BE2C (cell line): ENCODE measurements at regions not wholly inside any gene's neighbourhood (a gene's known extent, or its start where the extent isn't known, plus 50 kb on each side); places are given as distances from the start of the nearest gene placed in this dataset.

Experiments used
- DNase-seq: peaks from one replicate; pipeline ENCODE4 v3.0.0-alpha.2; 2020
- H3K27me3 ChIP-seq: fragments of 250-450 bp; sonication (Bioruptor Pico); 2 replicates; pipeline ENCODE4 v1.5.1; 2020; ENCODE audit warnings: mild to moderate bottlenecking
- H3K36me3 ChIP-seq: fragments of 250-450 bp; sonication (Bioruptor Pico); 2 replicates; pipeline ENCODE4 v1.5.1; 2020; ENCODE audit warnings: mild to moderate bottlenecking
- H3K4me1 ChIP-seq: fragments of 250-450 bp; sonication (Bioruptor Pico); 2 replicates; pipeline ENCODE4 v1.5.1; 2020
- H3K4me3 ChIP-seq: 2 replicates; pipeline ENCODE4 v1.5.1; 2011; ENCODE audit warnings: low read depth, low read length
- H3K9me3 ChIP-seq: fragments of 250-450 bp; sonication (Bioruptor Pico); 2 replicates; pipeline ENCODE4 v1.5.1; 2020
- TF ChIP-seq, protein P1 (sequence below): IDR thresholded peaks from 2 replicates; pipeline ENCODE4 v1.5.1; 2012; ENCODE audit warnings: mild to moderate bottlenecking, low read depth, low read length

GRCh38 chr18:44286049-44286448 lies 394.6 kb upstream of the SETBP1 start:
- TF ChIP-seq, protein P1, sequence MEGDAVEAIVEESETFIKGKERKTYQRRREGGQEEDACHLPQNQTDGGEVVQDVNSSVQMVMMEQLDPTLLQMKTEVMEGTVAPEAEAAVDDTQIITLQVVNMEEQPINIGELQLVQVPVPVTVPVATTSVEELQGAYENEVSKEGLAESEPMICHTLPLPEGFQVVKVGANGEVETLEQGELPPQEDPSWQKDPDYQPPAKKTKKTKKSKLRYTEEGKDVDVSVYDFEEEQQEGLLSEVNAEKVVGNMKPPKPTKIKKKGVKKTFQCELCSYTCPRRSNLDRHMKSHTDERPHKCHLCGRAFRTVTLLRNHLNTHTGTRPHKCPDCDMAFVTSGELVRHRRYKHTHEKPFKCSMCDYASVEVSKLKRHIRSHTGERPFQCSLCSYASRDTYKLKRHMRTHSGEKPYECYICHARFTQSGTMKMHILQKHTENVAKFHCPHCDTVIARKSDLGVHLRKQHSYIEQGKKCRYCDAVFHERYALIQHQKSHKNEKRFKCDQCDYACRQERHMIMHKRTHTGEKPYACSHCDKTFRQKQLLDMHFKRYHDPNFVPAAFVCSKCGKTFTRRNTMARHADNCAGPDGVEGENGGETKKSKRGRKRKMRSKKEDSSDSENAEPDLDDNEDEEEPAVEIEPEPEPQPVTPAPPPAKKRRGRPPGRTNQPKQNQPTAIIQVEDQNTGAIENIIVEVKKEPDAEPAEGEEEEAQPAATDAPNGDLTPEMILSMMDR = no peak
- no peaks in the 10 kb centered on the region for H3K4me1 ChIP-seq
- H3K27me3 ChIP-seq = no peaks in the 10 kb centered on the region; the same call in 1 of the 2 replicates
- no peak for DNase-seq
- no peak overlapping the region for H3K4me3 ChIP-seq
- no peaks in the 10 kb centered on the region for H3K9me3 ChIP-seq
- no peaks in the 10 kb centered on the region for H3K36me3 ChIP-seq

DNA sequence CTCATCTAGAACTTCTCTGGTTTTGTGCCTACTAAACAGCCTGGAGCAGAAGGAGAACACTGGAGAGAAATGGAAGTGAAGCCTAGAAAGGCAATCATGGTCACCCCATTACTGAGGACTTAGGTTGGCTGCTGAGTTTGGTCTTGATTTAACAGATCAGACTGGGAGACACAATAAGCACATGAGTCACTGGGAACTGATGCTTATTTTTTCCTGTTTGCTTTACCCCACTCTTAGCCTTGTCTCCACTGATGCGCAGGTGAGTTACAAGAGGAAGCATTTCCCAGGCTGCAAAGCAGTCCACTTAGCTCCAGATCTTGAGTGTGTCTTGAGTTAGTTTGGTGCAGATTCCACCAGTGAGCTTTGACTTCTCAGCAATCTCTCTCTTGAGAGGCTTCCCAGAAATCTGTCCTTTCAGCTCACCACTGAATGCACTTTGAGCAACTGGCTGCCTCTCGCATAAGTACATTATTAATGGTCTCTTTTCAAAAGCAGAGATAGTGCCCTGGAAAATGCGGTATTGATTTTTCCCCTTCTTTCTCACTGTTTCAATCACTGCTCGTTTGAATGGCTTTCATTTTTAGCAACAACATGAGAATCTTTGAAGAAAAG lies 390.2 kb upstream of the SETBP1 start:
- Histone ChIP-seq H3K9me3 (no peaks in the 10 kb centered on the region), H3K36me3 (no peaks in the 10 kb centered on the region), H3K4me3 (no peak overlapping the region), H3K4me1 (no peaks in the 10 kb centered on the region), H3K27me3 (no peaks in the 10 kb centered on the region; the same call in 1 of the 2 replicates)
- TF ChIP-seq, protein P1 = no peak
- DNase-seq = no peak

DNA sequence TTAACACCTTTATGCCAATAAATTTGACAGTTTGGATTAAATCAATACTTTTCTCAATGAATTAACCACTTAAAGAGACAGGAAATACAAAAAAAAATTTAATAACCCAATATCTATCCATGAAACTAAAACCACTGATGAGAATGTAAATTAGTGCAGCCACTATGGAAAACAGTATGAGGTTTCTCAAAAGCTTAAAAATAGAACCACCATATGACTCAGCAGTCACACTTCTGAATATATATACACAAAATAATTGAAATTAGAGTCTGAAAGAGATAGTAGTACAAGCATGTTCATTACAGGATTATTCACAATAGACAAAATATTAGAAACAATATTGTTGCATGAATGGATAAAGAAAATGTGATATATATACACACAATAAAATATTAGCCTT lies 382.1 kb upstream of the SETBP1 start:
- no peaks in the 10 kb centered on the region for H3K9me3 ChIP-seq
- H3K4me1 ChIP-seq = no peaks in the 10 kb centered on the region

GRCh38 chr18:44309185-44309584 lies 371.5 kb upstream of the SETBP1 start:
- H3K4me3 ChIP-seq = no peak overlapping the region

More for the DNA sequence above, 382.1 kb upstream of the SETBP1 start:
- H3K36me3 ChIP-seq = no peaks in the 10 kb centered on the region
- H3K4me3 ChIP-seq = no peak overlapping the region
- no peaks in the 10 kb centered on the region for H3K27me3 ChIP-seq
- DNase-seq = no peak
- TF ChIP-seq, protein P1 = no peak

DNA sequence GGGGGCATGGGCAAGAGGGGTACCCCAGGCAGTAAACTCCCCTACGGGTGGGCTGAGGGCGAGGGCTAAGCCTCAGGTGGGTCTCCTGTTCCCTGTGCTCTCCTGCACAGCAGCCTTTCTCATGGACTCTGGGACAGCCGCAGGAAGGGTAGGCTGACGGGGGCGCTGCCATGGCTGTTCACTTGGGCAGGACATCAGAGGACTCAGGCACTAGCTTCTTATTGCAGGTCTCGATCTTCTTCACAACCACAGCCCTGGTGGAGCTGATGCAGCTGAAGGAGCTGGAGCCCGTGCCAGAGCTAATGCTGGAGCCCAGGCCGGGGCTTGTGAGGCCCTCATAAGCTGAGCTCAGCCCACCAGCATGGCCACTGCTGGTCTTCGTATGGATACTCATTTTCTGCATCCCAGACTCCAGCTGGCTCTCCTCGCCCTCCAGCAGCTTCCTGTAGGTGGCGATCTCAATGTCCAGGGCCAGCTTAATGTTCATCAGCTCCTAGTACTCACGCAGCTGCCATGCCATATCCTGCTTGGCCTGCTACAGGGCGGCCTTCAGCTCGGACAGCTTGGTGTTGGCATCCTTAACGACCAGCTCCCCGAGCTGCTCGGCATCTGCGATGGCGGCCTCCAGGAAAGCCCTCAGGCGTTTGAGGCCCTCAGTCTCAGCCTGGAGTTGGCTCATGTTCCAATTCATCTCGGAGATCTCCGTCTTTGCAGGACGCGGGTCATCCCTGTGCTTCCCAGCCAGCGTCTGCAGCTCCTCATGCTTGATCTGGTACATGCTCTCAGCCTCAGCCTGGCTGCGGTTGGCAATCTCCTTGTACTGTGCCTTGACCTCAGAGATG lies 359.8 kb upstream of the SETBP1 start:
- TF ChIP-seq, protein P1 = no peak
- DNase-seq = no peak

More at GRCh38 chr18:44309185-44309584, 371.5 kb upstream of the SETBP1 start:
- TF ChIP-seq, protein P1 = no peak
- no peak for DNase-seq
- Histone ChIP-seq H3K9me3 (no peaks in the 10 kb centered on the region), H3K4me1 (no peaks in the 10 kb centered on the region), H3K36me3 (no peaks in the 10 kb centered on the region), H3K27me3 (no peaks in the 10 kb centered on the region)

More for the DNA sequence above, 359.8 kb upstream of the SETBP1 start:
- Histone ChIP-seq H3K36me3 (no peaks in the 10 kb centered on the region), H3K4me3 (no peak overlapping the region), H3K27me3 (no peaks in the 10 kb centered on the region), H3K4me1 (no peaks in the 10 kb centered on the region), H3K9me3 (no peaks in the 10 kb centered on the region)
